Muscle of arm (tissue), 1 donor: ENCODE measurements at regions not wholly inside any gene's neighbourhood (a gene's known extent, or its start where the extent isn't known, plus 50 kb on each side); places are given as distances from the start of the nearest gene placed in this dataset.
"Not testable (repeated sequence)": the region's sequence is repeated elsewhere in the genome, so short reads cannot be mapped to it uniquely, and the experiment has no call there.

Experiments used
- DNase-seq: peaks from one replicate; pipeline ENCODE4 v3.0.0-alpha.2; 2013

DNA sequence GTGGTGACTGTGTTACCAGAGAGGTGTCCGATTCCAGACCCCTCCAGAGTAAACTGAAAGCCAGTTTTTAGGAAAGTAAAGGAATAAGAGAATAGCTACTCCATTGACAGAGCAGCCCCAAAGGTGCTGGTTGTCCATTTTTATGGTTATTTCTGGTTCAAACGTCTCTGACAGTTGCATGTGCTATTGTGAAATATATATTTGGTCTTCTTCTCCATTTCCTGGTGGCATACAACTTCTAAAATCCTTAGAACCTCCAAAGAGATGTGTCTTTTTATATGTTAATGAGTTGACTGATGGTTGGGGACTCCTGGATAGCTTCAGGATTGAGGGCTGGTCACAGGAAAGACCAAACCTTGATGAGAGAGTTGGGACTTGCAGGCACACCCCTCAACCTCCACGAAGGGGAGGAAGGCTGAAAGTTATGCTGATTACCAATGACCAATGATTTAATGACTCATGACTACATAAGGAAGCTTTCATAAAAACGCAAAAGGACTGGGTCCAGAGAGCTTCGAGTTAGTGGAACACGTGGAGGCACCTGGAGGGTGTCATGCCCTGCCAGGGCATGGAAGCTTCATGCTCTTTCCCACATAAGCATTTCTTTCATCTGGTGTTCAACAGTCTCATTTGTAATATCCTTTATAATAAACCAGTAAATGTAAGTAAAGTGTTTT, 100.7 kb downstream of the SLC16A1 start:
- no peak for DNase-seq

DNA sequence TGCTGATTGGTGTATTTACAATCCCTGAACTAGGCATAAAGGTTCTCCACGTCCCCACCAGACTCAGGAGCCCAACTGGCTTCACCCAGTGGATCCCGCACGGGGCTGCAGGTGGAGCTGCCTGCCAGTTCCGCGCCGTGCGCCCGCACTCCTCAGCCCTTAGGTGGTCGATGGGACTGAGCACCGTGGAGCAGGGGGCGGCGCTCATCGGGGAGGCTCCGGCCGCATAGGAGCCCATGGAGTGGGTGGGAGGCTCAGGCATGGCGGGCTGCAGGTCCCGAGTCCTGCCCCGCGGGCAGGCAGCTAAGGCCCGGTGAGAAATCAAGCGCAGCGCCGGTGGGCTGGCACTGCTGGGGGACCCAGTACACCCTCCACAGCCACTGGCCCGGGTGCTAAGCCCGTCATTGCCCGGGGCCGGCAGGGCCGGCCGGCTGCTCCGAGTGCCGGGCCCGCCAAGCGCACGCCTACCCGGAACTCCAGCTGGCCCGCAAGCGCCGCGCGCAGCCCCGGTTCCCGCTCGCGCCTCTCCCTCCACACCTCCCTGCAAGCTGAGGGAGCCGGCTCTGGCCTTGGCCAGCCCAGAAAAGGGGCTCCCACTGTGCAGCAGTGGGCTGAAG, 101.5 kb downstream of the SLC16A1 start:
- not testable (repeated sequence) for DNase-seq

DNA sequence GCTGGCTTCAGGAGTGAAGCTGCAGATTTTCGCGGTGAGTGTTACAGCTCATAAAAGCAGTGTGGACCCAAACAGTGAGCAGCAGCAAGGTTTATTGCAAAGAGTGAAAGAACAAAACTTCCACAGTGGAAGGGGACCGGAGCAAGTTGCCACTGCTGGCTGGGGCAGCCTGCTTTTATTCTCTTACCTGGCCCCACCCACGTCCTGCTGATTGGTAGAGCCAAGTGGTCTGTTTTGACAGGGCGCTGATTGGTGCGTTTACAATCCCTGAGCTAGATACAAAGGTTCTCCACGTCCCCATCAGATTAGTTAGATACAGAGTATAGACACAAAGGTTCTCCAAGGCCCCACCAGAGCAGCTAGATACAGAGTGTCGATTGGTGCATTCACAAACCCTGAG, 102.1 kb downstream of the SLC16A1 start:
- not testable (repeated sequence) for DNase-seq

DNA sequence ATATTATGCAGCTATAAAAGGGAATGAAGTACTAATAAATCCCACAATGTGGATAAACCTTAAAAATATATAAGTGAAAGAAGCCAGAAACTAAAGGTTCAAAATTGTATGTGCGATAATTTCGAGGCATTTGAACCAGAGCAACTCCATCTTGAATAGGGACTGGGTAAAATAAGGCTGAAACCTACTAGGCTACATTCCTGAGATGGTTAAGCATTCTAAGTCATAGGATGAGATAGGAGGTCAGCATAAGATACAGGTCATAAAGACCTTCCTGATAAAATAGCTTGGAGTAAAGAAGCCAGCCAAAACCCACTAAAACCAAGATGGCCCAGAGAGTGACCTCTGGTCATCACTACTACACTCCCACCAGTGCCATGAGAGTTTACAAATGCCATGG, 103.1 kb downstream of the SLC16A1 start:
- no peak for DNase-seq

GRCh38 chr1:112852276-112852675, 103.7 kb downstream of the SLC16A1 start:
- no peak for DNase-seq

DNA sequence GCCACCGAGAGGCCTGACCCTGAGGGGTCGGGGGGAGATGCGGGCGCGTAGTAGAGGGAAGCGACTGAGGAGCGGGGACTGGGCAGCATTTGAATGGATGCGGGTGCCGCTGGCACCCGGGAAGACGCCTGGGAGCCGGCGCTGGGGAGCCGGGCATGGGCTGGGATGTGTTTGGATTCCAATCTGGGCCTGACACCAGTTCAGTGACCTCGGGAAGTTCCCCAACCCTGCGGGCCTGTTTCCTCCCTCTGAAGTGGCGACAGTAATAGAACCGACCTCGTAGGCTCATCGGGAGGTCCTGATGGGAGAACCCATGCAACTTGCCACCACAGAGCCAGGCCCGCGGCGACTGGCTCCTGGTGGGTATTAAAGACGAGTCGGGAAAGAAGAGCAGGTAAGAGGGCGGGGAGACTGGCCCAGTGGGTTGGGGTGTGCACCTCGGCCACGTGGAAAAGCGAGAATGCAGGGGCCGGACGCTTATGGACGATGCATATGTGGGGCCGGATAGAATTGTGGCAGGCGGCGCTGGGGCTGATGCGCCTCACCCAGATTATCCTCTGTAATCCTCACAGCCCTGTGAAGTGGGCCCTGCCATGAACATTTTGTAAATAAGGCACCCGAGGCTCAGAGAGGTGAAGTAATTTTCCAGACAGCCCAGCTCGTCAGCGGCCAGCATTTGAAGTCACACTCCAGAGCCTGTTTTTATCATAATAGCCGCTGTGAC, 105.8 kb downstream of the SLC16A1 start:
- DNase-seq = no peak

GRCh38 chr1:112849425-112850033, 106.5 kb downstream of the SLC16A1 start:
- peak; percentile 31 for DNase-seq

GRCh38 chr1:112841825-112842224, 114.2 kb downstream of the SLC16A1 start:
- no peak for DNase-seq

GRCh38 chr1:112840631-112841624, 115.1 kb downstream of the SLC16A1 start:
- DNase-seq = no peak

DNA sequence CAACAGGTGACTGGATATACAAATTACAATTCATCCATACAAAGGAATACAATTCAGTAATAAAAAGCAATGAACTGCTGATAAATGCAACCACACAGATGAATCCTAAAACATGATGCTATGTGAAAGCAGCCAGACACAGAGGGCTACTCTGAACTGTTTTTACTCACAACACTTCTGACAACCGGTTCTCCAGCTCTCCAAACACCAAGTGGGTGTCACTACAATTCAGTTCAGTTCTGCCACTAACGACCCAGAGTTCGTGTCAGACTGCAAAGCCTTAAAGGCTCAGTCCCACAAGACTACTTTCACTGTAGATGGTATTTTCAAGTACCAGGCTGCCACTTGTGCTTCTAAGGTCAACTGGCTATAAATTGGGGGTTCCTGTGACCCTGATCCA, 119.4 kb downstream of the SLC16A1 start:
- no peak for DNase-seq

GRCh38 chr1:112833806-112834205, 118.7 kb upstream of the PPM1J start:
- no peak for DNase-seq

- DNase-seq = not testable (repeated sequence)
These were observed 117.1 kb upstream of the PPM1J start for GRCh38 chr1:112832259-112832658.

DNA sequence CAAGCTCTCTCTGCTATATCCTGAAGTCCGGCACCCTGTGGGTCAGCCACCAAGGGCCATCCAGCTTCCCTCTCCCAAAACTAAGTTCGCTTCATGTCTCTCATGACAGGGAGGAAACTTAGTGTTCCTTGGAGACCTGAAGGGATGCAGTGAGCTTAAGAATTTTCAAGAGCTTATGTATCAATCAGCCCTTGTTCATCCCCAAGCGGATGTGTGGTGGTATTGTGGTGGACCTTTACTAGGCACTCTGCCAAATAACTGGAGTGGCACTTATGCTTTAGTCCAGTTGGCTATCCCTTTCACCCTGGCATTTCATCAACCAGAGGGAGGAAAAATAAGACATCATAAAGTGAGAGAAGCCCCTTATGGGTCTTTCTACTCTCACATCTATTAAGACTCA, 114.6 kb upstream of the PPM1J start:
- DNase-seq = not testable (repeated sequence)

GRCh38 chr1:112828716-112829115, 113.6 kb upstream of the PPM1J start:
- no peak for DNase-seq

DNA sequence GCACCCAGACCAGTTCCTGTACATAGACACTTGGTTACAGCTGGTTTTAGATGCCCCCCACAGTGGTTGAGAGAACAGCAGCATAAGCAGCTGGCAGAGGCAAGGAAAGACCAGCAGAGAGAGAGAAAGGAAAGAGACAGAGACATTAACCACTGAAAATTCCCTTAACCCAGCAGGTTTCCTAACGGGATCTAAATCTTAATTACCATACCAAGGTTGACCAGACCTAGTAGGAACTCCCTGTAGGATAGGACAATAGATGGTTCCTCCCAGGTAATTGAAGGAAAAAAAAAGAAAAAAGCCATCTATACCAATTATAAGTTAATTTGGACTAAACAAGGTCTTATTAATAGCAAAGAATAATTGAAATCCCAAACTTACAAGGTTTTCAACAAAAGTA, 112.3 kb upstream of the PPM1J start:
- DNase-seq = not testable (repeated sequence)

DNA sequence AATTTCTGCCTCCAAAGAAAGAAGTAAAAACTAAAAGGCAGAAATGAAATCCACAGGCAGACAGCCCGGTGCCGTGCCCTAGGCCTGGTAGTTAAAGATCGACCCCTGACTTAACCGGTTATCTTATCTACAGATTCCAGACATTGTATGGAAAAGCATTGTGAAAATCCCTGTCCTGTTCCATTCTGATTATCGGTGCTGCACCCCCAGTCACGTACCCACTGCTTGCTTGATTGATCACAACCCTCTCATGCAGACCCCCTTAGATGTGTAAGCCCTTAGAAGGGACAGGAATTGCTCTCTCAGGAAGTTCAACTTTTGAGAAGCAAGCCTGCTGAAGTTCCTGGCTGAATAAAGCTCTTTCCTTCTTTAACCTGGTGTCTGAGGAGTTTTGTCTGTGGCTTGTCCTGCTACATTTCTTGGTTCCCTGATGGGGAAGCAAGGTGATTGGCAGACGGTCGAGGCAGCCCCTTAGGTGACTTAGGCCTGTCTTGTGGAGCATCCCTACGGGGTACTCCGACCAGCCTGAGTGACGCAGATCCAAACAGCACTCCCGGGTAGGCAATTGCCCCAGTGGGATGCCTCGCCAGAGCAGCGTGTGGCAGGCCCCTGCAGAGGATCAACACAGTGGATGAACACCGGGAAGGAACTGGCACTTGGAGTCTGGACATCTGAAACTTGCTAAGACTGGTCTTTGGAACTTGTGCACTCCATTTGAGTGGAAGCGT, 111.2 kb upstream of the PPM1J start:
- no peak for DNase-seq

- DNase-seq = not testable (repeated sequence)
These were observed 110.6 kb upstream of the PPM1J start for GRCh38 chr1:112825563-112826216.

DNA sequence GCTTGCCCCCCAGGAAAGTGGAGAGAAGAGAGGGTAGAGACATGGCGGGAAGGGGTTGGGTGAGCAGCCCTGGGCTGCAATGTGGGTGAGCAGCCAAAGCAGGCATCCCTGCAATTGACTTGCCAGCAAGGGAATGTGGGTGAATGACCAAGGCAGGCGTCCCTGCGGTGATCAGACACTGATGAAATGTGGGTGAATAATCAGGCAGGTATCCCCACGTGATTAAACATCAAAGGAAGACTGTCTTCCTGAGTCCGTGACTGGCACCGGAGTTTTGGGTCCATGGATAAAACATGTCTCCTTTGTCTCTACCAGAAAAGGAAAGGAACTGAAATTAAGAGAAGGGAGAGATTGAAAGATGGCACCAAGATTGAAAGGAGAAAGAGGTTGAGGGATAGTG, 109.9 kb upstream of the PPM1J start:
- not testable (repeated sequence) for DNase-seq

GRCh38 chr1:112821307-112822063, 106.4 kb upstream of the PPM1J start:
- not testable (repeated sequence) for DNase-seq
